ENCODE measurements at regions not wholly inside any gene's neighbourhood (a gene's known extent, or its start where the extent isn't known, plus 50 kb on each side); places are given as distances from the start of the nearest gene placed in this dataset.
"Not testable (repeated sequence)": the region's sequence is repeated elsewhere in the genome, so short reads cannot be mapped to it uniquely, and the experiment has no call there.

DNA sequence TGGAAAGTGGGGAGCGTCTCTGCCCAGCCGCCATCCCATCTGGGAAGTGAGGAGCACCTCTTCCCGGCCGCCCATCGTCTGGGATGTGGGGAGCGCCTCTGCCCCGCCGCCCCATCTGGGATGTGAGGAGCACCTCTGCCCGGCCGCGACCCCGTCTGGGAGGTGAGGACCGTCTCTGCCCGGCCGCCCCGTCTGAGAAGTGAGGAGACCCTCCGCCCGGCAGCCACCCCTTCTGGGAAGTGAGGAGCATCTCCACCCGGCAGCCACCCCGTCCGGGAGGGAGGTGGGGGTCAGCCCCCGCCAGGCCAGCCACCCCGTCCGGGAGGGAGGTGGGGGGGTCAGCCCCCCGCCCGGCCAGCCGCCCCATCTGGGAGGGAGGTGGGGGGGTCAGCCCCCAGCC, 190.0 kb upstream of the MGAT5 start:
- TF ChIP-seq, protein P1, sequence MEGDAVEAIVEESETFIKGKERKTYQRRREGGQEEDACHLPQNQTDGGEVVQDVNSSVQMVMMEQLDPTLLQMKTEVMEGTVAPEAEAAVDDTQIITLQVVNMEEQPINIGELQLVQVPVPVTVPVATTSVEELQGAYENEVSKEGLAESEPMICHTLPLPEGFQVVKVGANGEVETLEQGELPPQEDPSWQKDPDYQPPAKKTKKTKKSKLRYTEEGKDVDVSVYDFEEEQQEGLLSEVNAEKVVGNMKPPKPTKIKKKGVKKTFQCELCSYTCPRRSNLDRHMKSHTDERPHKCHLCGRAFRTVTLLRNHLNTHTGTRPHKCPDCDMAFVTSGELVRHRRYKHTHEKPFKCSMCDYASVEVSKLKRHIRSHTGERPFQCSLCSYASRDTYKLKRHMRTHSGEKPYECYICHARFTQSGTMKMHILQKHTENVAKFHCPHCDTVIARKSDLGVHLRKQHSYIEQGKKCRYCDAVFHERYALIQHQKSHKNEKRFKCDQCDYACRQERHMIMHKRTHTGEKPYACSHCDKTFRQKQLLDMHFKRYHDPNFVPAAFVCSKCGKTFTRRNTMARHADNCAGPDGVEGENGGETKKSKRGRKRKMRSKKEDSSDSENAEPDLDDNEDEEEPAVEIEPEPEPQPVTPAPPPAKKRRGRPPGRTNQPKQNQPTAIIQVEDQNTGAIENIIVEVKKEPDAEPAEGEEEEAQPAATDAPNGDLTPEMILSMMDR (IDR thresholded peaks at IDR 0.05), result not testable (repeated sequence)
- TF ChIP-seq SIN3A (IDR thresholded peaks at IDR 0.05; ENCODE audit: borderline replicate concordance, low read depth, low read length); POLR2AphosphoS5 (IDR thresholded peaks at IDR 0.05; ENCODE audit: low read depth, low read length); RFX5 (IDR thresholded peaks at IDR 0.05; ENCODE audit: low read length); MXI1 (IDR thresholded peaks at IDR 0.05; ENCODE audit: low read depth, low read length); GABPA (IDR thresholded peaks at IDR 0.05; ENCODE audit: low read depth); RAD21 (IDR thresholded peaks at IDR 0.05; ENCODE audit: low read length); EP300 (IDR thresholded peaks at IDR 0.05; ENCODE audit: borderline replicate concordance in 1 of 2, low read depth in 1 of 2, low read length in 1 of 2); EZH2phosphoT487 (IDR thresholded peaks at IDR 0.05; ENCODE audit: borderline replicate concordance, low read depth); SMC3 (IDR thresholded peaks at IDR 0.05; ENCODE audit: low read depth, low read length): not testable (repeated sequence)
- TF ChIP-seq, protein P2, sequence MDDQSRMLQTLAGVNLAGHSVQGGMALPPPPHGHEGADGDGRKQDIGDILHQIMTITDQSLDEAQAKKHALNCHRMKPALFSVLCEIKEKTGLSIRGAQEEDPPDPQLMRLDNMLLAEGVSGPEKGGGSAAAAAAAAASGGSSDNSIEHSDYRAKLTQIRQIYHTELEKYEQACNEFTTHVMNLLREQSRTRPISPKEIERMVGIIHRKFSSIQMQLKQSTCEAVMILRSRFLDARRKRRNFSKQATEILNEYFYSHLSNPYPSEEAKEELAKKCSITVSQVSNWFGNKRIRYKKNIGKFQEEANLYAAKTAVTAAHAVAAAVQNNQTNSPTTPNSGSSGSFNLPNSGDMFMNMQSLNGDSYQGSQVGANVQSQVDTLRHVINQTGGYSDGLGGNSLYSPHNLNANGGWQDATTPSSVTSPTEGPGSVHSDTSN (IDR thresholded peaks at IDR 0.05), result not testable (repeated sequence)
- TF ChIP-seq, protein P3, sequence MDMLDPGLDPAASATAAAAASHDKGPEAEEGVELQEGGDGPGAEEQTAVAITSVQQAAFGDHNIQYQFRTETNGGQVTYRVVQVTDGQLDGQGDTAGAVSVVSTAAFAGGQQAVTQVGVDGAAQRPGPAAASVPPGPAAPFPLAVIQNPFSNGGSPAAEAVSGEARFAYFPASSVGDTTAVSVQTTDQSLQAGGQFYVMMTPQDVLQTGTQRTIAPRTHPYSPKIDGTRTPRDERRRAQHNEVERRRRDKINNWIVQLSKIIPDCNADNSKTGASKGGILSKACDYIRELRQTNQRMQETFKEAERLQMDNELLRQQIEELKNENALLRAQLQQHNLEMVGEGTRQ (IDR thresholded peaks at IDR 0.05; ENCODE audit: borderline replicate concordance, low read depth, low read length), result not testable (repeated sequence)
- TF ChIP-seq, protein P4, sequence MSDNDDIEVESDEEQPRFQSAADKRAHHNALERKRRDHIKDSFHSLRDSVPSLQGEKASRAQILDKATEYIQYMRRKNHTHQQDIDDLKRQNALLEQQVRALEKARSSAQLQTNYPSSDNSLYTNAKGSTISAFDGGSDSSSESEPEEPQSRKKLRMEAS (IDR thresholded peaks at IDR 0.05; ENCODE audit: low read depth), result not testable (repeated sequence)
